ENCODE measurements at regions not wholly inside any gene's neighbourhood (a gene's known extent, or its start where the extent isn't known, plus 50 kb on each side); places are given as distances from the start of the nearest gene placed in this dataset.
"Not testable (repeated sequence)": the region's sequence is repeated elsewhere in the genome, so short reads cannot be mapped to it uniquely, and the experiment has no call there.

DNA sequence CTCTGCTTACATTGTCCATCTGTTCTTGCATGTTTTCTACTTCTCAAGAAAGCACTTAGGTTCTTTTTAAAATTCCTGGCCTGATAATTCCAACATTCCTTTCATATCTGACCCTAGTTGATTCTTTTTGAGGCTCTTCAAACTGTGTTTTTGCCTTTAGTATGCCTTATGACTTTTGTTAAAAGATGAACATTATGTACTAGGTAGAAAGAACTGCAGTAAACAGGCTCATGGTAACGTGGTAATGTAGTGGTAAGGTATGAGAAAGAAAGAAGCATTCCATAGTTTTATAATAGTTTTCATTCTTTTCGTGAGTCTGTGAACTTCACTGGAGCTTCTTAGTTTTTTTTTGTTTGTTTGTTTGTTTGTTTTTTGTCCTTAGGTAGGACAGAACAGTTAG, 306.4 kb downstream of the MBD2 start:
- DNase-seq, result no peak

DNA sequence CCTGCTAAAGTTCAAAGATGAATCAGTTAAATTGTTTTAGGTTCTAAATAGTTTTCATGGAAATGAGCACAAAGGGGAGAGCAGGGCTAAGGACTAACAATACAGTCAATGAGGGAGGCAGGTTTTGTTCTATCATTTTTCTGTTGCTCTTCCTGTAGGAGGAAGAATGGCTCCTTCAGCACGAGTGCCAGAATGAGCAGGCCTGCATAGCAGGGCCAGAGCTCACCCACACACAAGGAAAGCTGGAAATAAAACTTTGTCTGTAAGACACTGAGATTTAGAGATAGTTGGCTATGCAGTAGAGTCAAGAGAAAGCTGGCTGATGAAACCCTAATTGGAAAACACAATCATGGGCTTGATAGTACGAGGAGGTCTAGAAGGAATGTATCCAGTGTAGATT, 313.3 kb downstream of the MBD2 start:
- DNase-seq, result no peak

DNA sequence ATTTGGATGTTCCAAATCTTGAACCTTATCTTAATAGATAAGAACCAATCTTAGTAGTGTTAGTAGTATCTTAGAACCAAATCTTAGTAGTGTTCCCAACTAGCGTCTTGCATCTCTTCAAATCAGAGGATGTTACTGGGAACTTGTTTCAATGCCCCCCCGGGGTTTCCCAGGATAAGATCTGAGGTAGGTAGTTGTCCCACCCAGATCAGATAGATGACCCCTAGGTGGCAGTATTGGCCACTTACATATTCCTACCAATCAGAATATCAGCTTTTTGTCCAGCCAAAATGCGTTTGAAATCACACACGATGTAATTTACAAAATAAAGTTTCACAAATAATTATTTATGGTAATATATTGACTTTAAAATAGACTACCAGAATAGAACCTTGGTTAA, 314.8 kb downstream of the MBD2 start:
- no peak for DNase-seq

DNA sequence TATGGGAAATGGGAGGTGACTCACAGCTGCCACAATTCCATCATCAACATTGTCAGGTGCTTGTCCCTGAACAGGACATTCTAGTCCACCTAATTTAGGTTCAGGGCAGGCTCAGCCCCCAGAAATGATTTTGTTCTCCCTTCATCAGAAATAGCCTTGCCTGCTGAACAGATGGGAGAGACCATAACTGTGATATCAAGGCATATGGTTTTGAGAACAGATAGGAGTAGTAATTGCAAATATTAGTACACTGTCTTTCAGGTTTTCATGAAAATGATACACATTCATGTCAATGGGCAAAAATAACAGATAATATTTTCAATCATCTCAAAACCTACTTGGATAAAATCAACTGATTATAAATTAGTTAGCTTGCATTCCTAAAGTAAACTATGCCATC, 316.5 kb downstream of the MBD2 start:
- DNase-seq, result no peak

DNA sequence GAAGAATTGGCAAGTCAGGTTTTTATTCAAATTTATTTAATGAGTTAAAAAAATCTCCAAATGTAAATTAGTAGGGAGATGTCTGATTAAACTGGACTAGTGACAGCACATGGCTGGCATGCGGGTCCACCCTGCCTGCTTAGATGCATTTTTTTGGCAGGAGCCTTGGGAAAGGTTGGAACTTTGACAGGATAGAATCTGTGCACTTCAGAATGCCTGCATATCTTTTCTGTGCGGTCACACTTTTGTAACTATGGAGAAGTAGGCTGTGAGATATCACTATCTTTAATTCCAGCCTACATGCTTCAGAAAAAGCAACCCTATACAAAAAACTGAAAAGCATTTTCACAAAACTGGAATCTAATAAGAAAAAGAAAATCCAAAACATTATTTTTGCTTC, 317.8 kb downstream of the MBD2 start:
- no peak for DNase-seq

DNA sequence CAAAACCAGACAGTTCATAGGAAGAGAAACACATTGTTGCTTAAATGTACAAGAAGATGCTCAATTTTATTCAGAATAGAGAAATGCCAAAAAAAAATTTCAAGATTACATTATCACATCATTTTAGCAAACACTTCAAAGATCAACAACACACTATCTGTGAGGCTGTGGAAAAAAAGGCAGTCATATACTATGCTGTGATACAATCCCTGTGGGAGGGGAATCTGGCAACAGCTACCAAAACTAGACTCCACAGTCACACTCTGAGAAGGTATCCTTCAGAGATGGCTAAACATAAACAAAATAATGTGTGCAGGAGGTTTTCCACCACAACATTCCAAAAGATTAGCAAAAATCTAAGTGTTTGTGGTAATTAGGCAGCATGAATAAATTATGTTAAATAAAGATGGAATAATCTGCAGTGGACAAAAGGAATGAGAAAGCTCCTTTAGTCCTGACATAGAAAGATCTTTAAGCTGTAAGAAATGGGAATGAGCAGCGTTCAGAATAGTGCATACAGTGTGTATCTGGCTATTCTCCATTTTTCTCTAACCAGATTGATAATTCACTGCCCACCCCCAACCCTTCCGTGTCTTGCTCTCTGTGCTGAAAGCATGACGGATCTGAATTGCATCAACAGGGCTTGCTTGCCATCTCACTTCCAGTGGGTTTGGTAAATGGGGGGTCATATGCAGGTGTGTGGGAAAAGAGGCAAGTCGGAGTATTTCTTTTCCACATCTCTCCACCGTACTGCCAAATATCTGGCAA, 329.6 kb downstream of the MBD2 start:
- no peak for DNase-seq

DNA sequence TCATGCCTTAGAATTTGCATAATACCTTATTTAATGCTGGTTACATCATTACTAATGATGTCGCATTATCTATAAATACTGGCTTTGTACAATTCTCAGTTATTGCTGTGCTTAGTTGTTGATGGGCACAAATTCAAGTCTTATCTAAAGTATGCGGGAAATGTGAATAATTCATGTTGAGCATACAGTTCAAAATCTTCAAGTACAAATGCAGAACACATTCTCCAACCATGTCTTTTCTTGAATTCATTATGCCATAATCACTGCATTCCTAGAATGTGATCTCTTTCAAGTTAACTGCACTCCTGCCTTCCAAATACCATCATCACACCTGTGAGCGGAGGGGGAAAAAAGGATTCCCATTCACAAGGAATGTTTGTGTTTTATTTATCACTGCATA, 337.0 kb downstream of the MBD2 start:
- DNase-seq, result no peak

DNA sequence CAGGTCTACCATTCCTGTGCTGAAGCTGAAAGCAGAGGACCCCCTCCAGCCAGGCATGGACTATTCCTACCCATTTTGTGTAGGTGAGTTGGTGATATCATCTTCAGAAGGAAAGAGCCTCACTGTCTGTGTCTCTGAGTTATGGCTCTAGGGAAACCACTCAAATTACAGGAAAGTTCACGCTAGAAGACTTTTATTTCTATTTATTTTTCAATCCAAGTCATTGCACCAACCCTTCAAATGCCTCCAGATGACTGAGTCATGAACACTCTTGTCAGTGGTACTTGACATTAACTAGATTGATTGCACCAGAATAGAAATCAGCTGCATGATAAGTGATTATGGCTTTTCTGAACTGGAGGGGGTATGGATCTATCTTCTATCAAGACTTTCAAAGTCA, 338.4 kb downstream of the MBD2 start:
- DNase-seq, result no peak

DNA sequence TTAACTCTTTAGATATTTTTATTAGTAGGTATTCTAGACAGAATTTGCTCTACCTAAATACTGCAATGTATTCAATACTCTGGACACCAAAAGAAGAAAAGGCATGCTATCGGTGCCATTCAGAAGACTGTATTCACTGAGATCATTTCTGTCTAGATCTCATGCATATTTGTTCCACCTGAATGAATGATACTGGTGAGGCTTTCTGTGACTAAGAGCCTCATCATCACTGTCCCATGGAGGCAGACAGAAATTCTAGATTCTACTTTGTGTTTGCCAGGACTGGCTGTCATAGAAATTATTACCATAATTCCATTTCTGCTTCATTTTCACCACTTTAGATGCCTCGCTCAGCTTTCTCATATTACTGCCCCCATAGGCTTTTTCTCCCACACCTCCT, 340.7 kb downstream of the MBD2 start:
- no peak for DNase-seq

DNA sequence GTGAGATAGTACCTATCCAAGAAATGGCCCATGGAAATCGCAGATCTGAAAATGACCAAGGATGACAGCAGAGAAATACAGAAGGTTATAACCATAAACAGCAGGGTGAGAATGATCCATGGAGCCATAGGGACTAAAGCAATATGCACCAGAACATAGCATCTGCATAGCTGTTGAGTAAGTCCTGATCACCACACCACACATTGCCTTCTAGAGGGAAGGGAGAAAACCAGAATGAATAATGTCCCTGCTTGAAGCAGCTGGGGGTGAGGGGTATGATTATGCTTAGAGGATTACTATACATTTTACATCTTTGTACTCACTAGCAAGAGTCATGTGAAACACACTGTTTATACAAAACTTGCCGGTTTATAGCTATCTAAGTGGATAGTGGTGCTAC, 350.4 kb downstream of the MBD2 start:
- no peak for DNase-seq

DNA sequence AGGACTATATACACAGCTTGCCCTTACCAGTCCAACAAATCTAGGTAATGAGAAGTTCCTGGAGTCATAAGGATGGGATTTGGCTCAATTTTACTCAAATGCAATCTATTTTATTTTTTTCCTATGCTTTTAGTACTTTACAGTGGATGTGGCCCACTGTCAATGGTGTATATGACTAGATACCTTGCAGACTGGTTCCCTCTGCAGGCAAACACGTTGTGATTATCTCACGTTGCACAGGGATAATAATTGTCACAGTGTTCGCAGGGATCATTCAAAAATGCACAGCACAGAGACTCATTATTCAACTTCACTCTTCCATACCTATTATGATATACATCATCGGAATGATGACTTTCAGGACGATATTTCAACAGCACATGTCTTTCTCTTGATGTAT, 359.7 kb downstream of the MBD2 start:
- DNase-seq, result peak; percentile 36

DNA sequence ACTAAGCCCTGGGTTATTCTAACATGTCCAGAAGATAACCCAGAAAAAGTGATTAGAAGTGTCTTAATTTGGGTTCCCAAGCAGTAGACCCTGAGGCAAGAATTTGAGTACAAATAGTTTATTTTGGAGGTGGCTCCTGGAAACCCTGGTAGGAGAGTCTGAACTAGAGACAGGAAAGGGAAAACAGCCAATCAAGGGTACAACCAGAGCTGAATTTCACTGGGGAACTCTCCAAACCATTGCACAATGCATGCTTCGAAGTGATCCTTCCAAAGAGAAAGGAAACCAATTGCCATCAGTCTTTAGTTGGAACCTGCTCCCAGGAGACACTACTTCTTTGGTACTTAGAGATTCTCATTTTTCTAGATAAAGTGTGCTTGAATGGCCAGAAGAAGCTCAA, 361.5 kb downstream of the MBD2 start:
- no peak for DNase-seq

DNA sequence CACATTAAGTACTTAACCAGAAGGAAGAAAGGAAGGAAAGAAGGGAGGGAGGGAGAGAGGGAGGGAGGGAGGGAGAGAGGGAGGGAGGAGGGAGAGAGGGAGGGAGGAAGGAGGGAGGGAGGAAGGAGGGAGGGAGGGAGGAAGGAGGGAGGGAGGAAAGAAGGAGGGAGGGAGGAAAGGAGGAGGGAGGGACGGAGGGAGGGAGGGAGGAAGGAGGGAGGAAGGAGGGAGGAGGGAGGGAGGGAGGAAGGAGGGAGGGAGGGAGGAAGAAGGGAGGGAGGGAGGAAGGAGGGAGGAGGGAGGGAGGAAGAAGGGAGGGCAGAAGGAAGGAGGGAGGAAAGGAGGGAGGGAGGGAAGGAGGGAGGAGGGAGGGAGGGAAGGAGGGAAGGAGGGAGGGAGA, 363.3 kb downstream of the MBD2 start:
- no peak for DNase-seq

DNA sequence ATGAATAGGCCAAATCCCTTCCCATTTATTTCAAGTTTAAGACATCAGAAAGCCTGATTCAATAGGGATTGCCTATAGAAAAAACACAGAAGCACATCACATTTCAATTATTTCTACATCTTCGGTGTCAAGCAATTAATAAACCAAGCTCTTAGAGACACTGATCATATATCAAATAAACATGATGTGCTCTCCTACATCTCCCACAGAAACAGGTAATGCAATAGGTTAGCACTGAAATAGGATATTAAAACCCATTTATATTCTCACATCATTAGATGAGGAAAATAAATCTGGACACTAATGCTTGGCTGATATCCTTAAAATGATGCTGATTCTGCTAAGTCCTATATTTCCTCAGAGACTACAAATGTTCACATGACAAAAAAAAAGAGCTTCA, 364.7 kb downstream of the MBD2 start:
- no peak for DNase-seq

DNA sequence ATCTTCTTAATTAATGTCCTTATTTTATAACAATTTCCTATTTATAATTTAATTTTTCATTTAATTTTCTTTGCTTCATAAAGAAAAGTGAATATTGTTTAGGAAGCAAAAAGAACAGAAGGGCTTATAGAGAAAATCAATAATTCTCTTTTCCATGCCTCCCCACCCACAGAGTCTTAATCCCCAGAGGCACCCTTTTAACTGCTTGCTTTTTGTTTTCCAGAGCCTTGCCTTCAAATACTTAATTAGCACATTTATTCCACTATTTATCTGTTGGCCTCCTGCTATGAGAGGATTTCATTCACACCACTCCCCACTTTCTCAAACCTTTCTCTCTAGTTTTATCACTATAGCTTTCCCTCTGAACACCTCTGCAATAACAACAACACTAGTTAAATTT, 373.6 kb downstream of the MBD2 start:
- DNase-seq, result peak; percentile 48

DNA sequence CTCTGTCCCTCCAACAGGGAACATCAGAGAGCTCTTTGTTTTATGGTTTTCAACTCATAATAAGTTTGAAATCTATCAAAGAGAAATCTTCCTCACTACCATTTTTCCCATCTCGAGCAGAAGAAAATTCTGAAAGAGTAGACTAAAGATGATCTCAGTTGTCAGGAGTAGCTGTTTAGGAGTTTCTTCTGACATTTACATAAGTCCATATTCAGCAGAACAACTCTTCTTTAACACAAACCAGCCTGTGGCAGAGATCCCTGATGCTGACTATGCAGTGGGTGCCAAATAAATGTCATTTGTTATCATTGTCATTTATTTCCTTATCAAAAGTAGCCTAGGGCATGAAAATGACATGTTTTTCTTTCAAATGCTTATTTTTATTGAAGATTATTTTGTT, 380.7 kb downstream of the MBD2 start:
- no peak for DNase-seq

DNA sequence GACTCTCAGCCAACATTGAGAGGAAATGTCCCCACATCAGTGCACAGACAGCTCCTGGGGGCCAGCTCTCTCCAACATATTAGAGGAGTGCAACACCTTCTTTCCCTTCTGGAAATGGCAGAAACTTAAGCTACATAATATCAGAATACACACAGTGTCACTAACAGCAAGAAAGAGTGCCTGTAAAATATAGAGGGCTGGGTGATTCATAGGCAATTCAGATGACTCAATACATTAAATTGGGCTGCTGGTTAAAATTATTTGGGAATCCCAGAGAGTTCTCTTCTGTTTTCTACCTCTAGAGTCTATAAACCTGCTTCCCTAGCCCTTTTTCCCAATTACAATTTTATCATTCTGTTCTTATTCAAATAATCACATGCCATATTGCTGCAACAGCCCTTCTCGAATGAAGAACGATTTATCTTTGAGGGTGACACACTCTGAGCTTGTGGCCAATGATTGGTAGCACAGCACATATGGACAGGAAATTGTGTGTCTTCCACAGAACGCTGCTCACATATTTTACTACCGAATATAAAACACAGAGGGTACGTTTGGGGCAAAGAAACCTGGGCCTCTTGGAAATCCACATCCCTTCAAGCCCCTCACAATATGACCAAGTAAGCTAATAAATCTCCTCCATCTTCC, 381.2 kb downstream of the MBD2 start:
- DNase-seq, result no peak

DNA sequence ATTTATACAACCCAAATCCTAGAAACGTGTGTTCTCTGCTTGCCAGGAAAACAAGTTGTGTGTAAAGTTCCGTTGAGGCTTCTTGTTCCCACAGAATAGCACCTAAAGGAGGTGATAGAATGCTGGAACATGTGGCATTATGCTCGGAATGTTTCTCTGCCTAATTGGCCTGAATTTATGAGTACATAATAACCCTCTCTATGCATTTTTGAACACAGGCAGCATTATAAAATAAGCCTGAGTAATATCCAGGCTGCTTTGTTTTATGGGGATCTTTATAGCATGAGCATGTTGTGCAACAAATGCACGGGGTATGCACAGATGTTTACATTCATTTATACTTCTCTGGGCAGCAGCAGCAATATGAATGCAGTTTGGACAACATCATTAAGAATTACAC, 385.7 kb downstream of the MBD2 start:
- no peak for DNase-seq

DNA sequence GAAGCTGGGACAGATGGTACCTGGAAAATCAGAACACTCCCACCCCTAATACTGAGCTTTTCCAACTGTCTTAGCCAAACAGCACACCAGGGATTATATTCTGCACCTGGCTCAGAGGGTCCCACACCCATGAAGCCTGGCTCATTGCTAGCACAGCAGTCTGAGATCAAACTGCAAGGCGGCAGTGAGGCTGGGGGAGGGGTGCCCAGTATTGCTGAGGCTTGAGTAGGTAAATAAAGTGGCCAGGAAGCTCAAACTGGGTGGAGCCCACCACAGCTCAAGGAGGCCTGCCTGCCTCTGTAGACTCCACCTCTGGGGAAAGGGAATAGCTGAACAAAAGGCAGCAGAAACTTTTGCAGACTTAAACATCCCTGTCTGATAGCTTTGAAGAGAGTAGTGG, 403.3 kb downstream of the MBD2 start:
- not testable (repeated sequence) for DNase-seq

DNA sequence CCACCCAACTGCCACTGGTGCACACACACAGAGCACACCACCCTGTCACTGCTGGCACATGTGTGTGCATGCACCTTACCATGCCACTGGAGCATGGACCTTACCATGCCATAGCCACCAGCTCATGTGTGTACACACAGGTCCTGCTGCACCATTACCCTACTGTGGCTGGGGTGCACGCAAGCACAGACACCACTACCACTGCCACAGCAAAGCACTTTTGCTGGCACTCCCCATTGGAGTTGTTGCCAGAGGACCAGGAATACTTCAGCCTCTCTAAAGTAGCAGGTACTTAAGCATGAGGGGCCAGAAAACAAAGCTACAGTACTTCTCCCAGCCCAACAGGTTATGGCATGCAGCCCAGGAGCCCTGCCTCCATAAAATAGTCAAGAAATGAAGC, 404.8 kb downstream of the MBD2 start:
- peak; percentile 16 for DNase-seq

DNA sequence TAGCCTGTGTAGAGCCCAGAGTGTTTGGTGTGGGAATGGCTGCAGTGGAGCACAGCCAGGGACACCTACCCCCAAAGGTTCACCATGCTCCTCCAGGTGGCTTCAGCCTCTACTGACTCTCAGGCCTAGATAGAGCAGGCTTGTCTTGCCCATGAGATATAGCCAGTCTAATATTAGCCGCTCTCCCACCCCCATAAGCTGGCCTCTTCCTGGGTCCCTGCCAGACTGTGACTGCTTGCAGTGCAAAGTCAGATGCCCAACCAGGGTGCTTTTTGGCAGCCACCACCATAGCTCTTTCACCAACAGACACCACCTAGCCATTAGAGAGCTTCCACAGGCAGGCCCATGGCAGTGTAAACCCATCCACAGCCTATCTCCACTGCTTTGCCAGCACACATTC, 405.3 kb downstream of the MBD2 start:
- no peak for DNase-seq

DNA sequence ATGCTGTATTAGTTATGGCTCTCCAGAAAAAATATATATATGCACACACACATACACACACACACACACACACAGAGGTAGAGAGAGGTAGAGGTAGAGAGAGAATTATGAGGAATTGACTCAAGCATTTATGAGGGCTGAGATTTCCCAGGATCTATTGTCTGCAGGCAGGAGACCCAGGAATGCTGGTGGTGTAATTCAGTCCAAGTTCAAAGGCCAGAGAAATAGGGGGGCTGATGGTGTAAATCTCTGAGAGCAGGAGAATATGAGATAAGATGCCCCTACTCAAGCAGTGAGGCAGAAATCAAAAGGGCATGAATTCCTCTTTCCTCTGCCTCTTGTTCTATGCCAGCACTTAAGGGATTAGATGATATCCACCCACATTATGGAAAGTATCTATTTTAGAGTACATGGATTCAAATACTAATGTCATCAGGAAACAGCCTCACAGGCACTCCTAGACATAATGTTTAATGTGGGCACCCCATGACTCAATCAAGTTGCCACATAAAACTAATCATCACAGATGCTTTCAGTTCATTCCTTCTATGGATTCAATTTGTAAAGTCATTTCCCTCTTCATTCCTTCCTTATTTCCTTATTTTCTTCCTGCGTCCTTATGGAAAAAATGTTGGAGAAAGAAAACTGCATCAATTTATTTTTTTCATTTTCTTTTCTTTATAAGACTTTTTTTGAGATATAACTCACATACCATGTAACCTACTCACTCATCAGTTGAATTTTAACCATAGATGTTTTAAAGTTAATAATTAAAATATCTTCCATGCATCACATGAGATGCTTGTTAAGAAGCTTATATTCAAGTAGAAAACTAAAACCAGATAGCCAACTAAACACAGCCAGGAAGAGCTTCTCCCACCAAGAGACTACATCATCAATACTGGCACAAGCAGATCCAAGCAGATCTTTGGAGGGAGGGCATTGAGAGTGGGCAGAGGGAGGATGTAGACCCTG, 406.2 kb downstream of the MBD2 start:
- DNase-seq, result no peak

DNA sequence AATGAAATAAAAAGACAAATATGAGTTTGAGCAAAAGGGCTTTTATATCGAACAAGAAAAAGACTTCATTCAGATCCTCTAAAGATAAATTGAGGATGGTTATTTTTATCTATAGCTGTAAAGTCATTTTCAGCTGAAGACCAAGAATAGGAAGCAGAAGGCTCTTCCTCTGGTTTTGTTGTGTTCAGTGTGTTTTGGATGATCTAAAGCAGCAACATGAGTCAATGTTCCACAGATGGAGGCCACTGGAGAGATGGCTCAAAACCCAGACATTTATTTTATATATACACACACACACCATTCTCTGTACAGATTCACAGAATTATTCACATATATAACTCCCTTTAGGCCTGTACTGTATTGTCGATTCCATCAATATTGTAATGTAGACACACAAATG, 424.3 kb downstream of the MBD2 start:
- no peak for DNase-seq

DNA sequence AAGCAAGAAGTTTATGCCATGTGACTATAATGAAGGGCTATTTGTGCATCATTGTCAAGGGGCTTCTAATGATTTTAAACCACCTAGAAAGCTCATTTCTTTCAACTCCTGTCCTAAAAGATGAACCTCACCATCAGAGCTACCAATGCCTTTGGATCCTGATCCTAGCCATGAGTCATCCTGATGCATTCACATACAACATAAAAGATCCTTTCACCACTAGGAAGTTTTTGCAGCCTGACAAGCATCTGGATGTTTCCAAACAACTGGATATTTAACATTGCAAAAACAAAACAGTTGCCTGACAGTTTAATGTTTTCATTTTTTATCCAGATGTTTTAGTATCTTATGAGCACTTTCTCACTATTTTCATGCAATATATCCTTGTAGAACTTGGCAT, 425.3 kb downstream of the MBD2 start:
- no peak for DNase-seq
